ENCODE measurements at regions not wholly inside any gene's neighbourhood (a gene's known extent, or its start where the extent isn't known, plus 50 kb on each side); places are given as distances from the start of the nearest gene placed in this dataset.

DNA sequence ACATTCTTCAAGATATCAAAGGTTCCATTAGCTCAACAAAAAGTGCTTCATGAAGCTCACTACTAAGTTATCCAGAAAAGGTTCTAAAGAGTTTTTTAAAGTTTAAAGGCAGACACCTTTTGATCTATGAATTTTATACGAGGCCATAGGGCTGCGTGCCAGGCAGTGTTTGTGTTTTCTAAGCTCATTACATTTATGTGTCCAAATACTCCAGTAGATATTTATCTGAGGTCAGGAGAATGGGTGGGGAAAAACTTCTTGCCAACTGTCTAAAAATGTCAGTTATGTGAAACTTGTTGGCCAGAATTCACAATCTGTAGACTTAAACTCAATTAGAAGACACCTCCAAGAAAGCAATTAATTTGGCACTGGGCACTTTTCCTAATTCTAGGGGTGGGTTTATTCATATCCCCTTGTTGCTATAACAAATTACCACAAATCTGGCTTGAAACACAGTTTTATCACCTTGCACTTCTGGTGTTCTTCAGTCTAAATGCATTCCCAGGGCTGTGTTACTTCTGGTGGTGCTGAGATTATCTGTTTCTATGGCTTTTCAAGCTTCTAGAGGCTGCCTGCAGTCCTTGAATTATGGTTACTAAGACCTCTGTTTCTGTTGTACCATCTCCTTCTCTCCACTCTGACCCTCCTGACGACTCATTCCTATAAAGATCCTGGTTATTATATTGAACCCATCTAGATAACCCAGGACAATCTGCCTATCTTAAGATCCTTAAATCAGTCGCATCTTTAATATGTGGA lies 1030.4 kb upstream of the CNTN5 start:
- DNase-seq: no peak
- Histone ChIP-seq H3K36me3 (no peaks in the 10 kb centered on the region), H3K4me3 (no peak overlapping the region), H3K4me1 (no peaks in the 10 kb centered on the region), H3K27me3 (no peaks in the 10 kb centered on the region), H3K27ac (no peak overlapping the region), H3K9me3 (no peaks in the 10 kb centered on the region)
- in situ Hi-C loops (cut with MboI; ENCODE audit: low pct_ligation_motif_present in 1 of 4, low pct_unique_long_range_greater_than_20kb in 1 of 4, low sequenced_read_pairs in 3 of 4): no loop called here
- intact Hi-C loops (cut with DNase I; ENCODE audit: low total_unique reads): no loop called here
- TF ChIP-seq POLR2AphosphoS5 (IDR thresholded peaks at IDR 0.05) (no peak), EP300 (IDR thresholded peaks at IDR 0.05; ENCODE audit: low read depth) (no peak), POLR2A (IDR thresholded peaks at IDR 0.05) (no peak)
- TF ChIP-seq, protein P1, sequence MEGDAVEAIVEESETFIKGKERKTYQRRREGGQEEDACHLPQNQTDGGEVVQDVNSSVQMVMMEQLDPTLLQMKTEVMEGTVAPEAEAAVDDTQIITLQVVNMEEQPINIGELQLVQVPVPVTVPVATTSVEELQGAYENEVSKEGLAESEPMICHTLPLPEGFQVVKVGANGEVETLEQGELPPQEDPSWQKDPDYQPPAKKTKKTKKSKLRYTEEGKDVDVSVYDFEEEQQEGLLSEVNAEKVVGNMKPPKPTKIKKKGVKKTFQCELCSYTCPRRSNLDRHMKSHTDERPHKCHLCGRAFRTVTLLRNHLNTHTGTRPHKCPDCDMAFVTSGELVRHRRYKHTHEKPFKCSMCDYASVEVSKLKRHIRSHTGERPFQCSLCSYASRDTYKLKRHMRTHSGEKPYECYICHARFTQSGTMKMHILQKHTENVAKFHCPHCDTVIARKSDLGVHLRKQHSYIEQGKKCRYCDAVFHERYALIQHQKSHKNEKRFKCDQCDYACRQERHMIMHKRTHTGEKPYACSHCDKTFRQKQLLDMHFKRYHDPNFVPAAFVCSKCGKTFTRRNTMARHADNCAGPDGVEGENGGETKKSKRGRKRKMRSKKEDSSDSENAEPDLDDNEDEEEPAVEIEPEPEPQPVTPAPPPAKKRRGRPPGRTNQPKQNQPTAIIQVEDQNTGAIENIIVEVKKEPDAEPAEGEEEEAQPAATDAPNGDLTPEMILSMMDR (IDR thresholded peaks at IDR 0.05): no peak
- WGBS, 2 donors (ENCODE audit: low coverage in 1 of 2): 22 to 41% methylated on average over 4 of the region's 4 CpGs

GRCh38 chr11:97993562-97993961 lies 1027.2 kb upstream of the CNTN5 start:
- Histone ChIP-seq H3K27me3 (no peaks in the 10 kb centered on the region), H3K4me3 (no peak overlapping the region), H3K27ac (no peak overlapping the region), H3K9me3 (no peaks in the 10 kb centered on the region), H3K36me3 (no peaks in the 10 kb centered on the region), H3K4me1 (no peaks in the 10 kb centered on the region)
- intact Hi-C loops (cut with DNase I; ENCODE audit: low total_unique reads) (no loop called here), in situ Hi-C loops (cut with MboI; ENCODE audit: low pct_ligation_motif_present in 1 of 4, low pct_unique_long_range_greater_than_20kb in 1 of 4, low sequenced_read_pairs in 3 of 4) (no loop called here)
- 73 to 87% methylated on average over 4 of the region's 4 CpGs for WGBS, 2 donors (ENCODE audit: low coverage in 1 of 2)
- TF ChIP-seq POLR2AphosphoS5 (IDR thresholded peaks at IDR 0.05) (no peak), POLR2A (IDR thresholded peaks at IDR 0.05) (no peak), EP300 (IDR thresholded peaks at IDR 0.05; ENCODE audit: low read depth) (no peak)
- TF ChIP-seq, protein P1 (IDR thresholded peaks at IDR 0.05): no peak
- DNase-seq: no peak

DNA sequence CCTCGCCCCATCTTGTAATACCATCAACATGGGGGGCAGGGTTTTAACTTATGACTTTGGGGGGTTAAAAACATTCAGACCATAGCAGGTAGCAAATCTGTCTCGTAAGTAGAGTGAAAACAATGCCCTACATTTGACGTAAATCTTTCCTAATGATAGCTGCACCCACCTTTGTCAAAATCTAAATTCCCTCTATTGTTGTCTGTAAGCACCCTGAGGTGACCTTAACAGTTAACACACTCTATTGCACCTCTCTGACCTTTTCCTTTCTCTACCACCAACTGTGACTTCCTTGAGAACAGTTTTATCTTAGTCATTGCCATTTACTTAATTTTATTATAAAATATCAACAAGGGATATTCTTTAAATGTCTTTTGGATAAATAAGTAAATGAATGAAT lies 1024.9 kb upstream of the CNTN5 start:
- in situ Hi-C loops (cut with MboI; ENCODE audit: low pct_ligation_motif_present in 1 of 4, low pct_unique_long_range_greater_than_20kb in 1 of 4, low sequenced_read_pairs in 3 of 4) (no loop called here), intact Hi-C loops (cut with DNase I; ENCODE audit: low total_unique reads) (no loop called here)
- WGBS, 2 donors (ENCODE audit: low coverage in 1 of 2): 57 to 66% methylated on average over 3 of the region's 3 CpGs
- Histone ChIP-seq H3K4me1 (no peaks in the 10 kb centered on the region), H3K27ac (no peak overlapping the region), H3K36me3 (no peaks in the 10 kb centered on the region), H3K4me3 (no peak overlapping the region), H3K9me3 (no peaks in the 10 kb centered on the region), H3K27me3 (no peaks in the 10 kb centered on the region)
- TF ChIP-seq, protein P1 (IDR thresholded peaks at IDR 0.05): no peak
- TF ChIP-seq POLR2AphosphoS5 (IDR thresholded peaks at IDR 0.05) (no peak), POLR2A (IDR thresholded peaks at IDR 0.05) (no peak), EP300 (IDR thresholded peaks at IDR 0.05; ENCODE audit: low read depth) (no peak)
- no peak for DNase-seq

DNA sequence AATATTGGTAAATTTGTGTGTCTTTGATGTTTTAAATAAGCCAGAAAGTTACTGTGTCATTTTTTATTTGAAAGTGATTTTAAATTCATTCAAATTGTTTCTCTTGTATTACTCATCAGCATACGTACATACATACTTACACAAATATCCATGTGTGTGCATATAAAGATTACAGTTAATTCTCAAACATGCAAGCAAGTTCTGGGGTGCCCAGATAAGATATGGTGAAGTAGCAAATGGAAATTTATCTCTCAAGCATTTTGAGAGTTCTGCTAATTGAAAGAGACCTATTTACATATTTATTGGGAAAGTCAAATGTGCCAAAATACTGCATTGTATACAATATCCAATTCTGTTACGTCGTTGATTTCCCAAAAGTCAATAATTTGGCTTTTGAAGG lies 1024.0 kb upstream of the CNTN5 start:
- in situ Hi-C loops (cut with MboI; ENCODE audit: low pct_ligation_motif_present in 1 of 4, low pct_unique_long_range_greater_than_20kb in 1 of 4, low sequenced_read_pairs in 3 of 4): no loop called here
- DNase-seq: no peak
- no peaks in the 10 kb centered on the region for H3K9me3 ChIP-seq
- TF ChIP-seq EP300 (IDR thresholded peaks at IDR 0.05; ENCODE audit: low read depth): no peak
- TF ChIP-seq POLR2AphosphoS5 (IDR thresholded peaks at IDR 0.05): no peak
- no peak for TF ChIP-seq POLR2A (IDR thresholded peaks at IDR 0.05)
- TF ChIP-seq, protein P1 (IDR thresholded peaks at IDR 0.05): no peak
- H3K4me3 ChIP-seq: no peak overlapping the region
- WGBS, 2 donors (ENCODE audit: low coverage in 1 of 2): 80 to 87% methylated on average over 3 of the region's 3 CpGs
- H3K4me1 ChIP-seq: no peaks in the 10 kb centered on the region
- H3K27me3 ChIP-seq: no peaks in the 10 kb centered on the region
- H3K36me3 ChIP-seq: no peaks in the 10 kb centered on the region
- intact Hi-C loops (cut with DNase I; ENCODE audit: low total_unique reads): no loop called here
- H3K27ac ChIP-seq: no peak overlapping the region
